NCI-H446 (cell line): ENCODE measurements at regions not wholly inside any gene's neighbourhood (a gene's known extent, or its start where the extent isn't known, plus 50 kb on each side); places are given as distances from the start of the nearest gene placed in this dataset.

Experiments
- DNase-seq, 2 experiments: peaks; one replicate each; lab custom pipeline; 2025; lab: John Stamatoyannopoulos, UW

DNA sequence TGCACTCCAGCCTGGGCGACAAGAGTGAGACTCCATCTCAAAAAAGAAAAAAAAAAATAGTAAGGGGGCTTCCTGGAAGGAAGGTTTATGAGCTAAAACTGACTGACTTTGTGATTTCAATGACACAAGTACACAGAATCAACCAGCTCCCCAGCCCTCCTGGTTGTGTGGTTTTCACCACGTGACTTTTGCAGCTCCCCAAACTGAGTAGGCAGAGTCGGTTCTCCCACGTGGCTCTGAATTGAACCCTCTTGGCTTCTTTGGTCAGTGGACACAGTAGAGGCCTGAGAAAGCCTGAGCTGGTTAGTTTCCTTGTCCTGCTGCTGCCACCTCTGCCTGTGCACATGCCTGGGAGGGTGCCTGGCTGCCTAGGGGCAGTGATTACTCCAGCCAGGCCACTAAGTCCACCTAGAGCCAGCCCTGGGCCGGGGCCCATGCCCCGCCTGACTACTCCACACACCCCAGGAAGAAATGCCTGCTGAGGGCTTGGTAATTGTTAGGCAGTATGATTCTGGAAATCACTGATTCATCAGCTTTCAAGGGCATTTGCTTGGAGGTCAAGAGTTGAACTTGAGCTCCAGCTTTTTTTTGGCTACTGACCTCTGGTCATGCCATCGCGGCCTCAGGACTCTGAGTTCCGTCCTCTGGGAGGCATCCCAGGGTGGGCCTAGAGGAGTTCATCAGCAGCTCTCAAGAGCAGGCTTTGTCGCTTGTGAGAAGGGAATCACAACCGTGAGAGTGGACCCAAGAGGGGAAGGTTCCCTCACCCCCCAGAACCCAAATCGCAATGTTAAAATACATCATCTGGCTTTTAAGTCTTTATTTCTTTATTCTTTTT lies 431.9 kb upstream of the HS6ST1 start:
- no peak for DNase-seq

DNA sequence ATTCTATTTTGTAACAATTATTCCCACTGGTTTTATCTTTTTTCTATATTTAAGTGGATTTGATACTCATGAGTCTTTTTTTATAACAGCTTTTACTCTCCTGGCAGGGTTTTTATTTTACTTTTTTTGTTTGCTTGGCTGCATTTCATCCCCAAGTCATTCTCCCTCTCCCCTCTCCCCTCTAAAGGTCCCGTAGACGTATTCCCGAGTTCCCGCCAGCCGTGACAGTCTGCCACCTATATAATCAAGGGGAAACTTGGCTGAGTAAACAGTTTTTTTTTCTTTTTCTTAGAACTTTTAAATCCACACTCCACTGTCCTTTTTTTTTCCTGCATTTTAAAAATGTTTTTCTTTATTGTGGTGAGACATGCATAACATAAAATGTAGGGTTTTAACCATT lies 433.1 kb upstream of the HS6ST1 start:
- no peak for DNase-seq

DNA sequence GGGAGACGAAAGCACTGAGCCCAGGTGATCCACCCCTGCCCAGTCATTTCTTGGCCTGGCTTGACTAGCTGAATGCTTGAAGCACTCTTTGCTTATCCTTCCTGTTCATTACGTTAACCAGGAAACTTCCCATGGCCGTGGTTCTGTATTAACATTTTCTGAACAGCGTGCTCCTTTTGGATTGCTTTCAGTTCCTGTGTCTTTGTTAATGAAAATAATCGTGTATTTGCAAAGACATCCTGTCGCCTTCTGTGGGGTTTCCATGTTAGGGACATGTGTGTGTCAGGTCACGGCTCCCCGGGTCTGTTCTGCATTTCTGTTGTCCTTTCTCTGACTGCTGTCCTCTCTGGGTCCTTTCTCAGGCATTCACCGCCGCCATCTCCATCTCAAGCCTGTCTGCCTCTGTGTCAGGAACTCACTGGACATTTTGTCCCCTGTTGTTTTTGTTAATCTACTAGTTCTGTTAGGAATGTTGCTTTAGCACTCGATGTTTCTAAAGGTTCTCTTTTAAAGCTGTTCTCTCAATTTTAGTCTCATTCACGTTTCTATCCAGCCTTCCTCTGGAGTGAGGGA lies 434.1 kb upstream of the HS6ST1 start:
- DNase-seq: no peak

DNA sequence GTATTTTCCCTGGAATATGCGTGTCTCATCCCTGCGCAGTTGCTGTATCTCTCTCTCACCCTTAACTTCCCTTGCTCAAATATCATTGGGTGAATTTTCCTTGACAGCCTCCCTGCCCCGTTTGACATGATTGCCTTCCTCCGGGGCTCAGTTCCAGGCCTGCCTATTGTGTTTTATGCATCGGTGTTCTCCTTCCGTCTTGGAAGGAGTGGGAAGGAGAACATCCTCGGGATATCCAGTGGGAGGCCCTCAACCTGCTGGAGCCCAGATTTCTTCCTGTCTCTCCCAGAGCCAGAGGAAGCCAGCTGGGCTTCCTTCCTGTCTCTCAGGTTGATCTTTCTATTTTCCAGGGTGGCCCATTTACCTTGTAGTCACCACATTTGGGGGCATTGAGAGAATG lies 434.7 kb upstream of the HS6ST1 start:
- DNase-seq: no peak

DNA sequence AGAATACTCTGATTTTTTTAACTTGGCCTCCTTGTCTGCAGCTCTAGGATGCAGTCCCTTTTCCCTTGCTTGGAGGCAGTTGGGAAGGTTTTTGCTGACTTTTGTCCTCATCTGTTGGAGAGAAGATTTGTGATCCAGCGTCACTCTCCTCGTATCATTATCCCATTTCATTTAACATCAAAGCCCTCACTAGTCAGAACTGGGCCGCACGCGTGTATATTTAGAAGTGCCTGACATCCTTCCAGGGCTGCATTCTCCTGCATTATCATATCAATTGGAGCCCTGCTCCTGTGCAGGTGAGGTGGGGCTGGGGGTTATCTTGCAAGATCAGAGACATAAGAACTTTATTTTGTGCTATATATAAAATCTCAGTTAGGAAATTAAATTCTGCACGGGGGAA lies 435.1 kb upstream of the HS6ST1 start:
- DNase-seq: no peak

DNA sequence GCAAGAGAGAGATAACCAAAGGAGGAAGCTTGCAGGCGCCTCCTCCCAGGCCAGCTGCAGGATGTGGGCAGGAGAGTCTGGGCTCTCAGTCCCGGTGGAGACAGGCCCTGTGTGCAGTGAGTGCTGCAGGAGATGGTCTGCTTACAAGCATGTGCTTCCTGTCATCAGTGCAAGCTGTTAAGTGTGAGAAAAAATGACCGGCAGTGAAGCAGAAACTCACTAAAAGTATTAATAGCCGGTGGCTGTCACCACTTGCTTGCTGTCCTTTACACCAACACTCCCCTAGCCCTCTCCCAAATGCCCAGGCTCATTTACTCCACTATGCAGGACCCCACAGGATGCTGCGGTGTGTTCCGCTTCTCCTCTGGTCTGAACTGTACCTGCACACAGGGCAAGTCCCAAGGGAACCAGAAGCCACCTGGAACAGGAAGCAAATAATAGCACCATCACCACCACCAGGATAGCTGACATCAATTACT lies 435.6 kb upstream of the HS6ST1 start:
- DNase-seq: no peak

DNA sequence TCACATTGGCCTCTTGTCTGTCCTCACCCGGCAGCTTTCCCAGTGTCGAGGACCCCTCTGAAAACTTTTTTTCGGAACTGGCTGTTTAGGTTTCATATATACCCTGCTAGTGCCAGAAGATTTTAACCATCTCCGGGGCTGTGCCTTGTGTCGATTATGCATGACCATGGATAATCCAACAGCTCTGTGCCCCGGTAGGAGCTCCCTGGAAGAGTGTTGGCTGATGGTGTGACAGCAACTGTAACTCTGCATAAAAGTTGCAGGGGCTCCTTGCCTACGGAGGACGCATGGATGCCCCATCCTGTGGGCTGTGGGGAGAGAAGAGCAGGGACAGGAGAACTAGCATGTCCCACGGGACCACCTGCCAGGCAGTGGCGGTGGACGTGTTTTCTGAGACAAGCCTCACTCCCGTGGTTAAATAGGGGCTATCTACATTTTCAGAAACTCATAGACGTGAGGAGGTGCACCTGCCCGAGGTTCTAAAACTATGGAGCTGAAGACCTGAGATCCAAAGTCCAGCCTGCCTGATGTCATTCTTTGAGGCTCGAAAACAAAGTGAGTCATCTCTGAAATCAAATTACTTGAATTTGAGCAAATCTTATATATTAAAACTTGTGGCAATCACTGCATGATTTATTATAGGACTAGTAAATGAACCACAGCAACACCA lies 437.2 kb upstream of the HS6ST1 start:
- no peak for DNase-seq

DNA sequence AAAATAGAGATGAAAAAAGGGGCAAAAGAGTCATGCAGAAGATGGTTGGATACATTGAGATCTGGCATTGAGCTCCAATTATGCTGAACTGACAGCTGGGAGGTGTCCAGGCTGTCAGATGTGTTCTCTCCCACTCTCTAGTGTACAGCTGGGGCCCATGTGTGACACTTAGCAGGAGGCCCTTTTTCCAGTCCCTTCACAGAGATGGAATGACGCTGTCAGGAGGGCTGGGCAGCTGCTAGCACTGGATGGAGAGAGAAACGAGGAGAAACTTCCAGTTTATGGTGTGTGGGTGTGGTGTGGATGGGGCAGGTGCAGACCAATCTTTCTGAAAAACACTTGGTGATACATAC lies 437.7 kb upstream of the HS6ST1 start:
- no peak for DNase-seq

DNA sequence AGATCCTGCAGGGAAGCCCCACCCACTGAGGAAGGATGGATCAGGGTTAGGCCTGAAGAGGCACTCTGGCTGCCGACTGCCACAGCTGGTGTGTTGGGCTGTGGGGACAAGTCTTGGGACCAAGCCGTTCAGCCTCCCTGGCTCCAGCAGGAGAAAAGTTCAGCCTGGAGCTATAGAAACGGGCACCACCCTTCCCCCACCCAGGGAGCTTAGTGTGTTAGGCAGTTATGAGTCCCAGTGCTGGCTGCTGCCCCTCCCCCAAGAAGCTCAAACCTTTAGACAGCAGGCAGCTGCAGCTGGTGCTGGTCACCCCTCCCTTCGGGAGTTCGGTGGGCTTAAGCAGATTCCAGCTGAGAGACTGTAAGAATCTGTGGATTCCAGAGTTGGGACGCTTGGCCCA lies 447.1 kb upstream of the HS6ST1 start:
- no peak for DNase-seq

DNA sequence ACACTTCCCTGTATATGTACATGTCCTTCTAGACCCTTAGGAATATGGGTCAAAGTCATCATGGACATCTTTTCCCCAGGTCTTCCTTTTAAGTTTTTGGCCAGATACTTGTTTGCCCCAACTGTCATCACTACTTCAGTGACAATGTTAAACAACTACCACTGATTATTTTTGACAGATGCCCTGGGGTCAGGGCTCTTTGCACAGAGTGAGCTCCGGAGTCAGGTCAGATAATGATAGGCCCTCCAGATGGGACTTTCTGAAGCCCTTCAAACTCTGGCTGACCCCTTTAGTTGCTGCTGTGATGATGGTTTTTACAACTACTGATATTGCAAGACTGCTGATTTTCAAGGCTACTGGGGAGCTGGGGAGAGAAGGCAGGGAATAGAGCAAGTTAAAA lies 449.4 kb upstream of the HS6ST1 start:
- DNase-seq: no peak

DNA sequence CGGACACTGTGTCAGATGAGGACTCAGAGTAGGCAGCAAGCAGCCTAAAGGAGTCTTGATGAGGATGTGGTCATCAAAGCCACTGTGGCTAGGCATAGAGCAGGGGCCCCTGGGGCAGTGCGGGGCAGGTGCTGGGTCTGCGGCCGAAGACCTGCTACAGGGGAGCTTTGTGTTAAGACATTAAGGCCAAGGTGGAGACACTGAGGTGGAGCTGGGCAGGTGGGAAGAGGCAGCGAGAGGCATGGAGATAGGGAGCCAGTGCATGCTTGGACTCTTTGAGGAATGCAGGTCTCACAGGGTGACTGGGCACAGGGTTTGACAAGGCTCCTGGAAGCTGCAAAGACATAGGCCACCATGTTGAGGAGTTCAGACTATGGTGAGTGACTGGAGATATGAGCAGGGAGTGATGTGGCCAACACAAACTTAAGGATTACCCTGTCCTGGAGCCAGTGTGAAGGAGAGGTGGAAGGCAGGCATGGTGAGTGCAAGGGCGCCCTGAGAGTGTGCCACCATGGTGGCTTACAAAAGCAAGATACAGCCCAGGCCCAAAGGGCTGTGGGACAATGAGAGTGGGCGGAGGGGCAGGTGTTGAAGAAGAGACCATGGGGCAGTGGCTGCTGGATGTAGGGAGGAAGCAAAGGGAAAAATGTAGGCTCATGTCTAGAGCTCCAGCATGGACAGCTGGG lies 450.9 kb upstream of the HS6ST1 start:
- no peak for DNase-seq

DNA sequence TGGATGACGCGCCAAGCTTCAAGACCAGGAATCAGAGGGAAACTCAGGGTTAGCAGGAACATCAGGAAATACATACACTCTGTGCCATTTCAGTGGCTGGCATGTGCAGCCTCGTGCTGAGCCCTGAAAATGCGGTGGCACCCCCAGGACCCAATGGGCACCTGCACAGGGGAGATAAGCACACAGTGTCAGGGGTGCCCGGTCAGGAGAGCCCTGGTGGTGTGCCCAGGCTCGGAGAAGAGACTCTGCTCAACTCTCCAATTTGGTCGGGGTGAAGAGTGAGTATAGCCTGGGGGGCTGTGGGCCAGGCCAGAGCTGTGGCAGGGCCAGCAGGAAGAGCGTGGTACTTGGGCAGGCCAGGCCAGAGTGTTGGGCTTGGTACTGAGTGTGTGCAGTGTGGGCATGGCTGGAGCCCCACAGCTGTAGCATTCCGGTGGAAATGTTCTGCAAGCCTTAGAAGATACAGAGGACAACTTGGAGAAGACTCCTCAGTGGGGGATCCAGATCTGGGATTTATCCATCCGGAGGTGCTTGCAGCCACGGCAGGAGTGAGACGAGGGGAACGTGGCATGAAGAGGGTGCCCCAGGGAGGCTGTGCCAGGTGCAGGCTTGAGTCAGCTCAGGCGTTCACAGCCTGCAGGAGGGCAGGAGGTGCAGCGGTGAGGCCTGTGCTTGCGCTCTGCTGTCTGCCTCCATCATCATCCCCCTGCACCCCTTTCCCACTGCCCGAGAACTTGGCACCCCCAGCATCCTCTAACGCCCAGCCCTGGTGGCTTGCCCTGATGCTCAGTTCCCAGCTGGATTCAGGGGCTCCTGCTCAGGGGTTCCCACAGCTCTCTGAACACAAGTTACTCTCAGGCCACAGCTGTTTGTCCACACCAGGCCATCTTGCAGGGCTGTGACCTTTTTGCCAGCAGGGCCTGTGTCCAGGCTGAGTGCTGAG lies 451.7 kb upstream of the HS6ST1 start:
- DNase-seq: no peak

DNA sequence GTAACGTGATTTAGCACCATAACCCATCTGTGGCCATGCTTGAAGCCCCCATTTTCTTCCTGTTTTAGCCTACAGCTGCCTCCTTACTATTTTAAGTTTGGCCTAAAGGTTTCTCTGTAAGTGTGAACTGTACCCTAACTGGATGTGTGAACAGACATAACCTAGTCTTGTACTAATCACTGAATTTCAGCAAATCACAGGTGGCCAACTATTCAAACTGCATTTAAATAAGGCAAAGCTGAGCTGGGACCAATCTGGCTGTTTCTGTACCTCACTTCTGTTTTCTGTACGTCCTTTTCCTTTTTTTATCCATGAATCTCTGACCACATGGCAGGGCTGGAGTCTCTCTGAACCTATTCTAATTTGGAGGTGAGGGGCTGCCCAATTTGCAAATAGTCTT lies 452.7 kb upstream of the HS6ST1 start:
- DNase-seq: no peak

DNA sequence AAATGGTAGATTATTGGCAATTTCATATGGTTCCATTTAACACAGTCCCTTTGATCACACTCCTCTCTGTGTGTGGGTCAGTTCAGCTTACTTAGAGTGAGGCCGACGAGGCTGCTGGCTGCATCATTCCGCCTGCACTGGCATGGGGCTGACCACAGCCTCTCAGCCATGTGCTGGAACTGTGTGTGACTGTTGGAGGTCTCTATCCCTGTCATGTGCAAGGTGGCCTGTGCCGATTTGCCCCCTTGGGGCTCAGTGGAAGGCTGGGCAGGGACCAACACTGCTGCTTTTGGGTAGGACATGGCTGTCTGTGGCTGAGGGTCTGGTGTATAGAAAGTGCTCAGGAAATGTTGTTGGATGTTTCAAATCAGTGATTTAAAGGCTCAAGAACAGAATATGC lies 454.0 kb upstream of the HS6ST1 start:
- no peak for DNase-seq

DNA sequence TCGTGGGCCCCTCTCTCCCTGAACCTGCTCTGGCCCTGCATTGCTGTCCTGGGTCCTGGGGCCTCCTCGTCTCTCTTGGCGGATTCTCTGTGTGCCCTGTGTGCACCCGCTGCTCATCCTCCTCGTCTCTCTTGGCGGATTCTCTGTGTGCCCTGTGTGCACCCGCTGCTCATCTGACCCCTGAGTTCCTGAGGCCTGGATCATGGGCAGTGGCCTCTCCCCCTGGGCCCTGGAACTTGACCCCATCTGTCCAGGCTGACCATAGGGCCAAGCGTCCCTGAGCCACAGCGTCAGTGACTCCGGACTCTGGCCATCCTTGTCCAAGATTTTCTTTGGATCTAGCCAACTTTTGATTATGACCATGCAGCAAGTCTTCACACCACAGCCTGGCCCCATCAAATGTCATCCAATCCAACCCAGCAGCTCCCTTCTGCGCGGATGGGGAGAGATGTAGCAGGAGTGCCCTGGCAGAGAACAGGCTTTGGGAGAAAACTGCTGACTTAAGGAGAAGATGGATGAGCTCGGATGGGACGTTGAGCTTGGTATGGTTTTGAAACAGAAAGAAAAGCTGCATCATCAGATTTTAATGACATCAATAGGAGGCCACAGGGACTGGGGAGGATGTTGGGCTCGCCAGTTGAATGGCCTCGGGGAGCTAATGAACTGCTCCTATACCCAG lies 455.1 kb upstream of the HS6ST1 start:
- no peak for DNase-seq

DNA sequence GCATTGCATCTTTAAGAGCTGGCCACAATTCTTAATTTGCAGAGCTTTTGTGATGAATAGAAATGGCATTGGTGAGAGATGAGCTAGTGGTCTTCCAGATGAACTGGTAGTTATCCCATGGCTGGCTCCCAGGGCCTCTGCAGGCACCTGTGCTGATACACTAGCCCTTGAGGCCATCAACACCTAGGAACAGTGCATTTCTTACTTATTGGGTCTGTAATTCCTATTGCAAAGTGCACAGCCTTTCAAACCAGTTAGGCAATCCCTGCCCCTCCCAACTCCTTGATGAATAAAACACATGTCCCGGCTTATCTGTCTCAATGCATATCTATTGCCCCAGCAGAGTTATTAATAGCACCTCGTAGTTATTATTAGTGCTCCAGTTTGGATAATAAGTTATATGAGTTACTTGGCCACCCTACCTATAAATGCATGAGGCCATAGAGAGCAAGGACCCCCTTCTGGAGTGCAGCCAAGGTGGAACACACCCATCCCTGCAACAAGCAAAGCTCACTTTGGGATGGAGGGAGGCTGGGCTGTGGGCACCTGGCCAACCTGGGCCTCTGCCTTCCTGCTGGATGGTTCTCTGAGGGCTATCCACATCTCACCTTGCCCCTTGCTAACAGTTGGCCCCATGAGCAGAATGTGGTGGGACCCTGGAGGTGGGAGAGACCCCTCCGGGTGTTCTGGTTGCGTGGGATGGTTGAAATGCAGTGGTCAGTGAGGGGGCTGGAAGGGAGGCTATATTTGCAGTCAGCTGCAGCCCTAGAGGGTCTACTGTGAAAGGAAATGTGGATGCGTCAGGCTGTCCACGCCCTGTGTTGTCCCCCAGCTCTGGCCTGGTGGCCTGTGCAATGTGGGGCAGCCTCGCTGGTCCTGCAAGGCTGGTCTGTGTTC lies 455.9 kb upstream of the HS6ST1 start:
- no peak for DNase-seq

DNA sequence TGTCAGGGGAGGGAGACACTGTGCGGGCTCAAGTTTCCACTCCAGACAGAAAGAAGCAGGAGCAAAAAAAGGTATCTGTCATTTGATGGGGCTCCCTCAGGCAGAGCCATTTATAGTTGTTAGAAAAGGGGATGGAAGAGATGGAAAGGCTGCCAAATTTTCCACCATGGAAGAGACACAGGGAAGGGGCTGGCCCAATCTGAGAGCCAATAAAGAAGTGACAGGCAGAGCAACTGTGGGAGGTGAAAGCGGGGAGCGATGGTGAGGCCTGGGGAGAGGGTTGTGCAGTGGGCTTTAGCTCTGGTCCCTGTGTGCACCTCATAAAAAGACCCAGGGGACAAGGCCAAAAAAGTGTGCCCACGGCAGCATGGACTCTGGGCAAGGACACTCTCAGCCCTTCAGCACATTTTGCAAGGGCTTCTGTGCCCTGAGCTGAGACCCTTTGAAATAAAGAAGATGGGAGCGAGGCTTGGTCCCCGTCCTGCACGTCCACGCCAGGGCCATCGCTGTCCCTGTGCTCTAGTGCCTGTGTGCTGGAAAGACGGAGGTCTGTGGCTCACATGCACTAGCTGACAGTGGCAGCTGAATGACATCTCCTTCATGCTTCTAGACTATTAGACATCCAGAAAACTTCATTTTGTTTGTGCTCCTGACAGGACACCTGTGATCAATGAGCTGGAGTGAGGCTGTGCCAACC lies 456.7 kb upstream of the HS6ST1 start:
- no peak for DNase-seq

DNA sequence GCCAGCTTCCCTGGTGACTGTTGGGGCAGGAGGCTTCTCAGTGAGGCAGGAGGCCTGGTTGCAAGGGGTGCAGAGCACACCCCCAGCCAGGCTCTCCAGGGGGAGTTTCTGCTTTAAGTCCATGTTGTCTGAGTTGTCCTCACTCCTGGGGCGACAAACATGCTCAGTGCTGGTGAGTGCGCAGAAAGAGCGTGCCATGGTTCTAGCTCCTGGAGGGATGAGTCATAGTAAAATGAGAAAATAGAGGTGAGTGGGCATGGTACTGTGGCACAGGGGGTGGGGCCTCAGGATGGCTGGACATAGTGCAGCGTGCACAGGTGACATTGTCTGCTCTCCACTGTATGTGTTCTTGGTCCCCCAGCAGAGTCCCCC lies 457.2 kb upstream of the HS6ST1 start:
- no peak for DNase-seq

DNA sequence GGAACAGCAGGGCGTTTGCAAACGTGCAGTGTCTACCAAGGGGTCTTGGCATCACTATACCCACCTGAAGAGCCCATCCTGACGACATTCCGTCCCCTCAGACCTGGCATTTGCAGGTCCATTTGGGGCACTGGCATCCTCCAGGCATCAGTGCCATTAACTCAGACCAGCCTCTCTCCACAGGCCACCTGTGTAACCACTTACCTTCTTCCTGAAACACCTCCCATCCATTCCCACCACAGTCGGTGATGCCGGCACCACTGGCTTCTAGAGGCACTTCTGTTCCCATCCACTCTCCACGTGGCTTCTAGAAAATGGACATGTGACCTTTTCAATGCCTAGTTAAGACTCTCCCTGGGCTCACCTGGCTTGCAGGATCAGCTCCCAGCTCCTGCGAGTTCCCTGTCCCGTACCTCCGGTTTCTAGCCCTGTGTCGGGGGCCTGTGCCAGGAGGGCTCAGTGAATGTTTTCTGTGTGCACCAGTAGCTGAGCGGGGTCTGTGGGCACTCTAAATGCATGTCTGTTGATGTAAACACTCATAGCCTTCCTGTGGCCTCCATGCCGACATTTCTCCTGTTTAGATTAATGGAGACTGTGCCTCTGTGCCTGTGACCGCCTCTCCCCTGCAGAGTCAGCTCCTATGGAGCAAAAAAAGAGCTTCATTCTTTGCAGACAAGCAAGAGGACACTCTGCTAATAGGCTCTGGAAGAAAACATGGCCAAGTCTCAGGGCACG lies 458.0 kb upstream of the HS6ST1 start:
- DNase-seq: no peak
